SU-DHL-6 (cell line): ENCODE measurements at regions not wholly inside any gene's neighbourhood (a gene's known extent, or its start where the extent isn't known, plus 50 kb on each side); places are given as distances from the start of the nearest gene placed in this dataset.

ENCODE experiments used
- EZH2phosphoT487 ChIP-seq: fragments of 200-600 bp; sonication (generic), shearing (Covaris generic); conservative IDR thresholded peaks from 2 replicates; pipeline ENCODE4 v1.6.1; 2018; ENCODE audit warnings: mild to moderate bottlenecking, antibody characterized with exemption, low read length, moderate library complexity, mixed read lengths
- TF ChIP-seq, protein P1 (sequence below): fragments of 200-600 bp; sonication (generic); IDR thresholded peaks from one replicate; pipeline ENCODE4 v1.5.1; 2017; ENCODE audit warnings: antibody characterized with exemption, mild to moderate bottlenecking, low read length, moderate library complexity; ENCODE audit not compliant: insufficient read depth, poor library complexity, severe bottlenecking

DNA sequence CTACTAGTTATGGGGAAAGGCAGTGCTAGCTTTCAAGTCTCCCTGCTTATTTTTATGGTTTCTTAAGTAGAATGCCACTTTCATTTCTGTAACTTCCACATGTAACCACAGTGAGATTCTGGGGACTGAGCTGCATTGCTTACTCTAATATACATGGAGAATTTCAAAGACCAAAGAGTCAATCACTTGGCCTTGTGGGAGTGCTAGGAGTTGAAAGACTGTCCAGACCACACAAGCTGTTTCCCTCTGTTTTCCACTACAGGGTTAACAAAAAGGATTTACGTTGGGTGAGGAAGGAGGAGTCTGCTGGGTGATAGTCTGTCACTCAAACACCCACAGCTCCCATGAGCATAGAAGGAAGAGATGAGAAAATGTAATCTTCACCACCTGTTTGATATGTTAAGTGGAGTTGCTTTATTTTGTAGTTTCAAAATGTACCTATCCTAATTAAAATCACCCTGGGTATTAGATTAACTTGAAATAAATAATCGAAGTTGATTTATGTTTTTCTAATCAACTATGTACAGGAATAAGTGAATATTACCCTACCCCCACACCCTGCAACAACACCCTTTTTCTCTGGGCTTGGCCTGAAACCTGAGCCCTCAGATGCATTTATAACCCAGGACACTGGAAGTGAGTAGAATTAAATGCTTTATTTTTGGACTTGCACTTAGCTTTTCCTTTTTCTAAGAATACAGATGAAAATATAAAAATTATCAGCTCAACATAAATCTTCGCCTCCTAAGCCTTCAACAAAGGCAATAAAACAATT is 225.8 kb upstream of the SLC10A2 start:
- TF ChIP-seq EZH2phosphoT487 = no peak
- TF ChIP-seq, protein P1, sequence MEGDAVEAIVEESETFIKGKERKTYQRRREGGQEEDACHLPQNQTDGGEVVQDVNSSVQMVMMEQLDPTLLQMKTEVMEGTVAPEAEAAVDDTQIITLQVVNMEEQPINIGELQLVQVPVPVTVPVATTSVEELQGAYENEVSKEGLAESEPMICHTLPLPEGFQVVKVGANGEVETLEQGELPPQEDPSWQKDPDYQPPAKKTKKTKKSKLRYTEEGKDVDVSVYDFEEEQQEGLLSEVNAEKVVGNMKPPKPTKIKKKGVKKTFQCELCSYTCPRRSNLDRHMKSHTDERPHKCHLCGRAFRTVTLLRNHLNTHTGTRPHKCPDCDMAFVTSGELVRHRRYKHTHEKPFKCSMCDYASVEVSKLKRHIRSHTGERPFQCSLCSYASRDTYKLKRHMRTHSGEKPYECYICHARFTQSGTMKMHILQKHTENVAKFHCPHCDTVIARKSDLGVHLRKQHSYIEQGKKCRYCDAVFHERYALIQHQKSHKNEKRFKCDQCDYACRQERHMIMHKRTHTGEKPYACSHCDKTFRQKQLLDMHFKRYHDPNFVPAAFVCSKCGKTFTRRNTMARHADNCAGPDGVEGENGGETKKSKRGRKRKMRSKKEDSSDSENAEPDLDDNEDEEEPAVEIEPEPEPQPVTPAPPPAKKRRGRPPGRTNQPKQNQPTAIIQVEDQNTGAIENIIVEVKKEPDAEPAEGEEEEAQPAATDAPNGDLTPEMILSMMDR = no peak
